HG03103 (cell line): ENCODE measurements at regions not wholly inside any gene's neighbourhood (a gene's known extent, or its start where the extent isn't known, plus 50 kb on each side); places are given as distances from the start of the nearest gene placed in this dataset.
"Not testable (repeated sequence)": the region's sequence is repeated elsewhere in the genome, so short reads cannot be mapped to it uniquely, and the experiment has no call there.

Experiments
- ATAC-seq: cut with Tn5 transposase; IDR thresholded peaks from one replicate; pipeline ENCODE4 v1.9.1; 2021; ENCODE audit warnings: low read depth; ENCODE audit not compliant: unreplicated experiment

- ATAC-seq, result no peak
Measured at GRCh38 chr3:115251509-115251908, 104.4 kb upstream of the ZBTB20 start.

GRCh38 chr3:115252679-115253078 is 105.6 kb upstream of the ZBTB20 start:
- no peak for ATAC-seq

- no peak for ATAC-seq
Measured at GRCh38 chr3:115254492-115255196, 107.6 kb upstream of the ZBTB20 start.

GRCh38 chr3:115255197-115255585 is 108.1 kb upstream of the ZBTB20 start:
- no peak for ATAC-seq

- no peak for ATAC-seq
Measured at GRCh38 chr3:115270849-115271248, 123.8 kb upstream of the ZBTB20 start.

GRCh38 chr3:115272036-115272824 is 125.1 kb upstream of the ZBTB20 start:
- no peak for ATAC-seq

GRCh38 chr3:115275896-115276295 is 128.8 kb upstream of the ZBTB20 start:
- no peak for ATAC-seq

GRCh38 chr3:115279939-115280338 is 132.9 kb upstream of the ZBTB20 start:
- ATAC-seq, result no peak

GRCh38 chr3:115280506-115280905 is 133.4 kb upstream of the ZBTB20 start:
- no peak for ATAC-seq

- ATAC-seq, result no peak
Measured at GRCh38 chr3:115281697-115282675, 134.9 kb upstream of the ZBTB20 start.

- no peak for ATAC-seq
Measured at GRCh38 chr3:115284980-115285379, 137.9 kb upstream of the ZBTB20 start.

- ATAC-seq, result no peak
Measured at GRCh38 chr3:115286529-115287197, 139.6 kb upstream of the ZBTB20 start.

GRCh38 chr3:115287198-115287597 is 140.1 kb upstream of the ZBTB20 start:
- ATAC-seq, result no peak

- ATAC-seq, result no peak
Measured at GRCh38 chr3:115292131-115292530, 145.0 kb upstream of the ZBTB20 start.

GRCh38 chr3:115292677-115293165 is 145.6 kb upstream of the ZBTB20 start:
- no peak for ATAC-seq

- ATAC-seq, result no peak
Measured at GRCh38 chr3:115293321-115293720, 146.2 kb upstream of the ZBTB20 start.

- no peak for ATAC-seq
Measured at GRCh38 chr3:115301364-115301860, 154.3 kb upstream of the ZBTB20 start.

- not testable (repeated sequence) for ATAC-seq
Measured at GRCh38 chr3:115317953-115318352, 170.9 kb upstream of the ZBTB20 start.

- ATAC-seq, result no peak
Measured at GRCh38 chr3:115321400-115321805, 174.3 kb upstream of the ZBTB20 start.

- ATAC-seq, result no peak
Measured at GRCh38 chr3:115322901-115323300, 175.8 kb upstream of the ZBTB20 start.
